T-cell (primary cell): ENCODE measurements at regions not wholly inside any gene's neighbourhood (a gene's known extent, or its start where the extent isn't known, plus 50 kb on each side); places are given as distances from the start of the nearest gene placed in this dataset.

Source experiments
- ATAC-seq, 4 experiments: fragments of 200-7000 bp in 3 of 4; fragments of 150-1000 bp in 1 of 4; cut with Tn5 transposase; replicated peaks in 1 of 4; 1 replicate in 3 of 4; 2 replicates in 1 of 4; pipeline ENCODE4 v1.10.0; 2021; ENCODE audit warnings: moderate library complexity in 3 of 4, mild to moderate bottlenecking in 2 of 4, moderate number of reproducible peaks in 1 of 4
- CTCF ChIA-PET, 2 donors: fragments of 300-600 bp; sonication (Branson Sonifier 250); formaldehyde crosslinking; loops; one replicate each; lab custom pipeline; 2022; ENCODE audit warnings: antibody characterized with exemption in 2 of 2; lab: Charles Lee
- POLR2A ChIA-PET, 2 donors: fragments of 300-600 bp; sonication (Branson Sonifier 250); formaldehyde crosslinking; loops; one replicate each; lab custom pipeline; 2022; ENCODE audit warnings: antibody characterized with exemption in 2 of 2; lab: Charles Lee
- DNase-seq, 35 experiments: peaks; one replicate each; pipeline versions ENCODE4 v3.0.0 to v3.0.0-alpha.2; 2013 to 2023
- H3K27ac ChIP-seq: one replicate; pipeline ENCODE4 v1.5.1; 2013; ENCODE audit warnings: low read length
- H3K27me3 ChIP-seq, 2 experiments: replicated peaks in 1 of 2; 1 replicate in 1 of 2; 2 replicates in 1 of 2; pipeline versions ENCODE4 v1.6.1 to v1.7.0; 2013; ENCODE audit warnings: low read length in 1 of 2, mixed read lengths in 1 of 2; ENCODE audit not compliant: control insufficient read depth in 2 of 2, insufficient read depth in 2 of 2; ENCODE audit errors: extremely low read depth in 1 of 2
- H3K36me3 ChIP-seq, 2 donors: 1 replicate in 1 of 2; 2 replicates in 1 of 2; pipeline versions ENCODE4 v1.6.1 to v1.7.0; 2013; ENCODE audit warnings: low read length in 1 of 2; ENCODE audit not compliant: control insufficient read depth in 2 of 2, insufficient read depth in 1 of 2; ENCODE audit errors: extremely low read depth in 1 of 2
- H3K4me1 ChIP-seq, 2 experiments: 1 replicate in 1 of 2; 2 replicates in 1 of 2; pipeline versions ENCODE4 v1.6.1 to v1.7.0; 2013; ENCODE audit warnings: low read length in 2 of 2, mixed read lengths in 1 of 2; ENCODE audit not compliant: insufficient read depth in 2 of 2, control insufficient read depth in 1 of 2; ENCODE audit errors: extremely low read depth in 1 of 2
- H3K4me3 ChIP-seq, 2 donors: 1 replicate in 1 of 2; 2 replicates in 1 of 2; pipeline versions ENCODE4 v1.5.1 to v1.7.0; 2013; ENCODE audit warnings: mild to moderate bottlenecking in 2 of 2, low read length in 1 of 2, moderate library complexity in 1 of 2; ENCODE audit not compliant: control insufficient read depth in 1 of 2; ENCODE audit errors: extremely low read depth in 1 of 2
- H3K9me3 ChIP-seq: 2 replicates; pipeline ENCODE4 v1.7.0; 2013
- H3K27ac Mint-ChIP-seq, 2 donors: one replicate each; pipeline ENCODE4 v1.8.0; 2020 to 2021; ENCODE audit warnings: mild to moderate bottlenecking in 2 of 2, mixed read lengths in 2 of 2
- H3K27me3 Mint-ChIP-seq, 2 donors: one replicate each; pipeline ENCODE4 v1.8.0; 2021 to 2022; ENCODE audit warnings: mixed read lengths in 2 of 2
- H3K36me3 Mint-ChIP-seq: one replicate; pipeline ENCODE4 v1.8.0; 2021; ENCODE audit warnings: mixed read lengths
- H3K4me1 Mint-ChIP-seq, 3 donors: one replicate each; pipeline ENCODE4 v1.8.0; 2020 to 2022; ENCODE audit warnings: mixed read lengths in 3 of 3, mild to moderate bottlenecking in 1 of 3
- H3K4me3 Mint-ChIP-seq, 3 donors: one replicate each; pipeline ENCODE4 v1.8.0; 2020 to 2022; ENCODE audit warnings: mild to moderate bottlenecking in 3 of 3, mixed read lengths in 3 of 3, moderate library complexity in 3 of 3
- H3K9me3 Mint-ChIP-seq, 3 donors: one replicate each; pipeline ENCODE4 v1.8.0; 2020 to 2022; ENCODE audit warnings: mixed read lengths in 3 of 3
- WGBS: methylation state at CpG from one replicate; pipeline ENCODE4 v1.1.5; 2013; ENCODE audit warnings: missing lambda C conversion rate; ENCODE audit not compliant: insufficient coverage; 5-methylcytosine and 5-hydroxymethylcytosine counted together

DNA sequence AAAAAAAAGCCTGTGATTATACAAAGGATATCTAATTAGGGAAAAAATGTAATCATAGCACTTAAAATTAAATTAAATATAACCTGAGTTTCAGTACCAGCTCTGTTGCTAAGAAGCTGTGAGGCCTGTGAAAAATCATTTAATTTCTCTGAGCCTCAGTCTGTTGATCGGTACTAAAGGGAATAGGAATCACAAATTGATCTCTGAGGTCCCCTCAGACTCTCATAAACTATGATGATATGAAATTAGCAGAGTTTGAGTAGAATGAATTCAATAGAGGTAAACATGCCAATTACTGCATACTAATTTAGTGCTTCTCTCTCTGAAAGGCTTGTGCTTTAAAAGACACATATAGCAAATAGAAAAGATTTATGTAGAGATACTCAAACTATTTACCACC, 416.8 kb upstream of the NCAM2 start:
- Mint-ChIP-seq H3K4me3 (no peak overlapping the region), H3K27ac (no peak overlapping the region), H3K27me3 (no peaks in the 10 kb centered on the region), H3K9me3 (peaks cover 0 to 6% (median 4%) of the 10 kb centered on the region in 3 donors), H3K36me3 (no peaks in the 10 kb centered on the region), H3K4me1 (no peaks in the 10 kb centered on the region)
- no peak overlapping the region for H3K27ac ChIP-seq
- ChIA-PET POLR2A (no interaction called here), CTCF (no interaction called here)
- H3K27me3 ChIP-seq = no peaks in the 10 kb centered on the region
- H3K4me1 ChIP-seq = no peaks in the 10 kb centered on the region
- DNase-seq (no peak), ATAC-seq (no peak)
- no peaks in the 10 kb centered on the region for H3K36me3 ChIP-seq
- H3K4me3 ChIP-seq = no peak overlapping the region
- no peaks in the 10 kb centered on the region for H3K9me3 ChIP-seq
- WGBS = no CpG with 5 or more reads among the region's 1 CpG

GRCh38 chr21:20591284-20591683, 406.9 kb upstream of the NCAM2 start:
- no peaks in the 10 kb centered on the region for H3K9me3 ChIP-seq
- no peak for ATAC-seq
- Mint-ChIP-seq H3K36me3 (no peaks in the 10 kb centered on the region), H3K4me1 (no peaks in the 10 kb centered on the region), H3K4me3 (no peak overlapping the region), H3K27ac (no peak overlapping the region), H3K9me3 (peaks cover 5 to 13% (median 5%) of the 10 kb centered on the region in 3 donors), H3K27me3 (no peaks in the 10 kb centered on the region)
- POLR2A ChIA-PET = no interaction called here
- CTCF ChIA-PET = no interaction called here
- no peak for DNase-seq
- H3K27me3 ChIP-seq = no peaks in the 10 kb centered on the region
- no CpG with 5 or more reads among the region's 1 CpG for WGBS
- no peaks in the 10 kb centered on the region for H3K36me3 ChIP-seq
- H3K4me1 ChIP-seq = no peaks in the 10 kb centered on the region
- no peak overlapping the region for H3K4me3 ChIP-seq
- no peak overlapping the region for H3K27ac ChIP-seq

GRCh38 chr21:20592463-20592862, 405.7 kb upstream of the NCAM2 start:
- no peak for DNase-seq
- Histone ChIP-seq H3K4me1 (no peaks in the 10 kb centered on the region), H3K27ac (no peak overlapping the region), H3K36me3 (no peaks in the 10 kb centered on the region), H3K4me3 (no peak overlapping the region), H3K27me3 (no peaks in the 10 kb centered on the region), H3K9me3 (no peaks in the 10 kb centered on the region)
- ChIA-PET CTCF (no interaction called here), POLR2A (no interaction called here)
- no peak overlapping the region for H3K4me3 Mint-ChIP-seq
- H3K27ac Mint-ChIP-seq = no peak overlapping the region
- no peak for ATAC-seq
- H3K4me1 Mint-ChIP-seq = no peaks in the 10 kb centered on the region
- H3K36me3 Mint-ChIP-seq = no peaks in the 10 kb centered on the region
- no peaks in the 10 kb centered on the region for H3K27me3 Mint-ChIP-seq
- peaks cover 5 to 13% (median 5%) of the 10 kb centered on the region in 3 donors for H3K9me3 Mint-ChIP-seq

- H3K36me3 ChIP-seq = no peaks in the 10 kb centered on the region
- H3K4me1 ChIP-seq = no peaks in the 10 kb centered on the region
- Mint-ChIP-seq H3K4me3 (no peak overlapping the region), H3K27ac (no peak overlapping the region), H3K4me1 (no peaks in the 10 kb centered on the region), H3K9me3 (peaks cover 7 to 17% (median 9%) of the 10 kb centered on the region in 3 donors), H3K36me3 (no peaks in the 10 kb centered on the region), H3K27me3 (no peaks in the 10 kb centered on the region)
- H3K4me3 ChIP-seq = no peak overlapping the region
- no peak for DNase-seq
- no CpG with 5 or more reads among the region's 3 CpGs for WGBS
- POLR2A ChIA-PET = no interaction called here
- H3K27me3 ChIP-seq = no peaks in the 10 kb centered on the region
- CTCF ChIA-PET = no interaction called here
- no peaks in the 10 kb centered on the region for H3K9me3 ChIP-seq
- no peak overlapping the region for H3K27ac ChIP-seq
- ATAC-seq = no peak
Measured at GRCh38 chr21:20603236-20603635, 395.0 kb upstream of the NCAM2 start.

DNA sequence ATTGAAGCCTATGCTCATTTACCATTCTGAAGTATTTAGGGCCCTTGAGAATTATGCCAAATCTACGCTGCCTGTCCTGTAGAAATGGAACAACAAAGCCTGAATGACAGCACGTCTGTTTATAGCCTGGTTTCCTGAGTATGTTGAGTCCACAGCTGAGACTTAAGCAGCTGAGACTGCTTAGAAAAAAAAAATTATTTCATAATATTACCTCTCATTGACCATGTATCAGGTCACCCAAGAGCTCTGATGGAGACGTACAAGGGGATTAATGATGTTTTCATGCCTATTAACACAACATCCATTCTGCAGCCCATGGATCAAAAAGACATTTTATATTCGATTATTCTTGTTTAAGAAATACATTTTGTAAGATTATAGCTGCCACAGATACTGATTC, 387.2 kb upstream of the NCAM2 start:
- ATAC-seq = no peak
- ChIA-PET POLR2A (no interaction called here), CTCF (no interaction called here)
- Histone ChIP-seq H3K27me3 (no peaks in the 10 kb centered on the region), H3K4me3 (no peak overlapping the region), H3K27ac (no peak overlapping the region), H3K9me3 (peaks cover 2% of the 10 kb centered on the region), H3K36me3 (no peaks in the 10 kb centered on the region), H3K4me1 (no peaks in the 10 kb centered on the region)
- Mint-ChIP-seq H3K4me3 (no peak overlapping the region), H3K36me3 (no peaks in the 10 kb centered on the region), H3K27ac (no peak overlapping the region), H3K4me1 (no peaks in the 10 kb centered on the region), H3K9me3 (peaks cover 2 to 27% (median 9%) of the 10 kb centered on the region in 3 donors), H3K27me3 (no peaks in the 10 kb centered on the region)
- DNase-seq = no peak
- WGBS = 50% methylated on average over 1 of the region's 4 CpGs

DNA sequence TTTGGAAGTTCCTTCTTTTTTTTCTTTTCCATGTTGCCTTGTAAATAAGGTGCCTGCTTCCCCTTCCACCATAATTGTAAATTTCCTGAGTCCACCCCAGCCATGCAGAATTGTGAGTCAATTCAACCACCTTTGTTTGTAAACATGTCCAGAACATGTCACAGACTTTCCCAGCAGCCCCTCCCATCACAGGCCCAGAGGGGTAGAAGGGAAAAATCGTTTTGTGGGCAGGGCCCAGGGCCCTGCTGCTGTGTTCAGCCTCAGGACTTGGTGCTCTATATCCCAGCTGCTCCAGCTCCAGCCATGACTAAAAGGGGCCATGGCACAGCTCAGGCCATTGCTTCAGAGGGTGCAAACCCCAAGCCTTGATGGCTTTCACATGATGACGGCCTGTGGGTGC, 384.6 kb upstream of the NCAM2 start:
- ChIA-PET POLR2A (no interaction called here), CTCF (no interaction called here)
- no peaks in the 10 kb centered on the region for H3K36me3 Mint-ChIP-seq
- no peaks in the 10 kb centered on the region for H3K4me1 ChIP-seq
- no peak overlapping the region for H3K4me3 ChIP-seq
- ATAC-seq (no peak), DNase-seq (no peak)
- H3K36me3 ChIP-seq = no peaks in the 10 kb centered on the region
- H3K4me3 Mint-ChIP-seq = no peak overlapping the region
- WGBS = 33% methylated on average over 1 of the region's 2 CpGs
- H3K27ac Mint-ChIP-seq = no peak overlapping the region
- H3K9me3 Mint-ChIP-seq = peaks cover 0 to 14% (median 4%) of the 10 kb centered on the region in 3 donors
- H3K4me1 Mint-ChIP-seq = no peaks in the 10 kb centered on the region
- H3K27me3 Mint-ChIP-seq = no peaks in the 10 kb centered on the region
- no peaks in the 10 kb centered on the region for H3K27me3 ChIP-seq
- H3K9me3 ChIP-seq = peaks cover 2% of the 10 kb centered on the region
- no peak overlapping the region for H3K27ac ChIP-seq

DNA sequence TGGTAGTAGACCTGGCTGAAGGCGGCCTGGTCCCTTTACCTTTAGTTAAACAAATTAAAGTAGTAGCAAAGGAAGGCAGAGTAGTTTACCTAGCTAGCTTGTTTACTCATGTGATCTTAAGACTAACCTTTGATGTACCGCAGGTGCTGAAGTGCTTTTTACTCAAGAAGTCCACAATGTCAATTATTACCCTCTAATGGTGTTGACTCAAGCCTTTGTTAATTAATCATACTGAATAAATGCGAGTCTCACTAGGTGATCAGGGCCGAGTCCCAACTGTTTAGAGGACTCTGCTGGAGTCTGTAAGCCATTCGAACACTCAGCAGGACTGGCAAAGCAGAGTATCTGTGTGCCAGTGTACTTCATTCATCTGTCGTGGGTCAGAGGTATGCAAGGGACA, 381.1 kb upstream of the NCAM2 start:
- Histone ChIP-seq H3K9me3 (peaks cover 2% of the 10 kb centered on the region), H3K4me3 (no peak overlapping the region), H3K4me1 (no peaks in the 10 kb centered on the region), H3K36me3 (no peaks in the 10 kb centered on the region), H3K27me3 (no peaks in the 10 kb centered on the region), H3K27ac (no peak overlapping the region)
- H3K9me3 Mint-ChIP-seq = peaks cover 4 to 5% (median 4%) of the 10 kb centered on the region in 3 donors
- ATAC-seq (no peak), DNase-seq (no peak)
- H3K36me3 Mint-ChIP-seq = no peaks in the 10 kb centered on the region
- H3K27me3 Mint-ChIP-seq = no peaks in the 10 kb centered on the region
- CTCF ChIA-PET = no interaction called here
- WGBS = 69% methylated on average over 3 of the region's 6 CpGs
- no peaks in the 10 kb centered on the region for H3K4me1 Mint-ChIP-seq
- no peak overlapping the region for H3K4me3 Mint-ChIP-seq
- no peak overlapping the region for H3K27ac Mint-ChIP-seq
- POLR2A ChIA-PET = no interaction called here
